ENCODE measurements at regions not wholly inside any gene's neighbourhood (a gene's known extent, or its start where the extent isn't known, plus 50 kb on each side); places are given as distances from the start of the nearest gene placed in this dataset.

- Histone ChIP-seq H3K9ac (no peak overlapping the region), H3K4me2 (no peak overlapping the region), H3K36me3 (no peaks in the 10 kb centered on the region), H3K27me3 (no peaks in the 10 kb centered on the region), H3K9me3 (replicated peaks in 1 of 11) (no peaks in the 10 kb centered on the region), H3K4me1 (no peaks in the 10 kb centered on the region), H3K4me3 (no peak overlapping the region), H3K27ac (no peak overlapping the region), H4K20me1 (no peaks in the 10 kb centered on the region)
- no peak for TF ChIP-seq Cebpa-rat (IDR thresholded peaks at IDR 0.05)
Measured at GRCh38 chr5:106963630-106964029, 707.1 kb downstream of the EFNA5 start.

- Histone ChIP-seq H3K27ac (no peak overlapping the region), H3K36me3 (no peaks in the 10 kb centered on the region), H3K4me3 (no peak overlapping the region), H3K9me3 (replicated peaks in 1 of 11) (no peaks in the 10 kb centered on the region), H3K9ac (no peak overlapping the region), H3K27me3 (no peaks in the 10 kb centered on the region), H4K20me1 (no peaks in the 10 kb centered on the region), H3K4me1 (no peaks in the 10 kb centered on the region), H3K4me2 (no peak overlapping the region)
- TF ChIP-seq Cebpa-rat (IDR thresholded peaks at IDR 0.05): no peak
Measured at GRCh38 chr5:106962464-106963230, 708.1 kb downstream of the EFNA5 start.

GRCh38 chr5:106959387-106959786 is 711.4 kb downstream of the EFNA5 start:
- Histone ChIP-seq H3K4me1 (no peaks in the 10 kb centered on the region), H4K20me1 (no peaks in the 10 kb centered on the region), H3K36me3 (no peaks in the 10 kb centered on the region), H3K9ac (no peak overlapping the region), H3K9me3 (replicated peaks in 1 of 11) (no peaks in the 10 kb centered on the region), H3K4me2 (no peak overlapping the region), H3K27me3 (no peaks in the 10 kb centered on the region), H3K4me3 (no peak overlapping the region), H3K27ac (no peak overlapping the region)
- TF ChIP-seq Cebpa-rat (IDR thresholded peaks at IDR 0.05): no peak

- no peaks in the 10 kb centered on the region for H3K4me1 ChIP-seq
- no peak overlapping the region for H3K4me2 ChIP-seq
- H3K36me3 ChIP-seq: no peaks in the 10 kb centered on the region
- no peak overlapping the region for H3K9ac ChIP-seq
- no peak overlapping the region for H3K4me3 ChIP-seq
- no peak for TF ChIP-seq Cebpa-rat (IDR thresholded peaks at IDR 0.05)
- no peaks in the 10 kb centered on the region for H4K20me1 ChIP-seq
- no peaks in the 10 kb centered on the region for H3K9me3 ChIP-seq (replicated peaks in 1 of 11)
- H3K27me3 ChIP-seq: no peaks in the 10 kb centered on the region
- no peak overlapping the region for H3K27ac ChIP-seq
Measured at GRCh38 chr5:106957336-106957735, 713.4 kb downstream of the EFNA5 start.

GRCh38 chr5:106956886-106957285 is 713.9 kb downstream of the EFNA5 start:
- Histone ChIP-seq H3K36me3 (no peaks in the 10 kb centered on the region), H3K27me3 (no peaks in the 10 kb centered on the region), H3K9me3 (replicated peaks in 1 of 11) (no peaks in the 10 kb centered on the region), H3K4me1 (no peaks in the 10 kb centered on the region), H4K20me1 (no peaks in the 10 kb centered on the region), H3K9ac (no peak overlapping the region), H3K27ac (no peak overlapping the region), H3K4me2 (no peak overlapping the region), H3K4me3 (no peak overlapping the region)
- TF ChIP-seq Cebpa-rat (IDR thresholded peaks at IDR 0.05): no peak

- no peaks in the 10 kb centered on the region for H3K27me3 ChIP-seq
- H4K20me1 ChIP-seq: no peaks in the 10 kb centered on the region
- H3K9ac ChIP-seq: no peak overlapping the region
- TF ChIP-seq Cebpa-rat (IDR thresholded peaks at IDR 0.05): no peak
- H3K4me1 ChIP-seq: no peaks in the 10 kb centered on the region
- no peak overlapping the region for H3K27ac ChIP-seq
- H3K9me3 ChIP-seq (replicated peaks in 1 of 11): no peaks in the 10 kb centered on the region
- no peak overlapping the region for H3K4me3 ChIP-seq
- H3K36me3 ChIP-seq: no peaks in the 10 kb centered on the region
- no peak overlapping the region for H3K4me2 ChIP-seq
Measured at GRCh38 chr5:106956187-106956586, 714.5 kb downstream of the EFNA5 start.

GRCh38 chr5:106940986-106941385 is 729.8 kb downstream of the EFNA5 start:
- Histone ChIP-seq H3K9ac (no peak overlapping the region), H3K27ac (no peak overlapping the region), H3K9me3 (replicated peaks in 1 of 11) (peaks cover 0 to 4% (median 0%) of the 10 kb centered on the region in 11 experiments; a peak in 2 of 22 replicates), H3K4me1 (no peaks in the 10 kb centered on the region), H3K36me3 (no peaks in the 10 kb centered on the region), H3K4me2 (no peak overlapping the region), H3K4me3 (no peak overlapping the region), H4K20me1 (no peaks in the 10 kb centered on the region), H3K27me3 (no peaks in the 10 kb centered on the region)
- TF ChIP-seq Cebpa-rat (IDR thresholded peaks at IDR 0.05): no peak

GRCh38 chr5:106940301-106940846 is 730.4 kb downstream of the EFNA5 start:
- H3K4me2 ChIP-seq: no peak overlapping the region
- H4K20me1 ChIP-seq: no peaks in the 10 kb centered on the region
- H3K27ac ChIP-seq: no peak overlapping the region
- peaks cover 0 to 4% (median 0%) of the 10 kb centered on the region in 11 experiments; a peak in 2 of 22 replicates for H3K9me3 ChIP-seq (replicated peaks in 1 of 11)
- H3K4me1 ChIP-seq: no peaks in the 10 kb centered on the region
- H3K9ac ChIP-seq: no peak overlapping the region
- H3K36me3 ChIP-seq: no peaks in the 10 kb centered on the region
- H3K4me3 ChIP-seq: no peak overlapping the region
- no peaks in the 10 kb centered on the region for H3K27me3 ChIP-seq
- TF ChIP-seq Cebpa-rat (IDR thresholded peaks at IDR 0.05): no peak

GRCh38 chr5:106923409-106923808 is 747.3 kb downstream of the EFNA5 start:
- Histone ChIP-seq H3K4me2 (no peak overlapping the region), H3K27me3 (no peaks in the 10 kb centered on the region), H3K4me1 (no peaks in the 10 kb centered on the region), H3K9me3 (replicated peaks in 1 of 11) (peaks cover 0 to 5% (median 0%) of the 10 kb centered on the region in 11 experiments; a peak in 2 of 22 replicates), H3K36me3 (no peaks in the 10 kb centered on the region), H3K9ac (no peak overlapping the region), H4K20me1 (no peaks in the 10 kb centered on the region), H3K4me3 (no peak overlapping the region), H3K27ac (no peak overlapping the region)
- TF ChIP-seq Cebpa-rat (IDR thresholded peaks at IDR 0.05): no peak

GRCh38 chr5:106921567-106921966 is 749.2 kb downstream of the EFNA5 start:
- TF ChIP-seq Cebpa-rat (IDR thresholded peaks at IDR 0.05): no peak
- no peaks in the 10 kb centered on the region for H3K4me1 ChIP-seq
- no peak overlapping the region for H3K4me3 ChIP-seq
- H3K27me3 ChIP-seq: no peaks in the 10 kb centered on the region
- H3K36me3 ChIP-seq: no peaks in the 10 kb centered on the region
- H3K9me3 ChIP-seq (replicated peaks in 1 of 11): no peaks in the 10 kb centered on the region; a peak in 3 of 22 replicates
- H3K27ac ChIP-seq: no peak overlapping the region
- H4K20me1 ChIP-seq: no peaks in the 10 kb centered on the region
- no peak overlapping the region for H3K4me2 ChIP-seq
- H3K9ac ChIP-seq: no peak overlapping the region
